ENCODE measurements at regions not wholly inside any gene's neighbourhood (a gene's known extent, or its start where the extent isn't known, plus 50 kb on each side); places are given as distances from the start of the nearest gene placed in this dataset.

DNA sequence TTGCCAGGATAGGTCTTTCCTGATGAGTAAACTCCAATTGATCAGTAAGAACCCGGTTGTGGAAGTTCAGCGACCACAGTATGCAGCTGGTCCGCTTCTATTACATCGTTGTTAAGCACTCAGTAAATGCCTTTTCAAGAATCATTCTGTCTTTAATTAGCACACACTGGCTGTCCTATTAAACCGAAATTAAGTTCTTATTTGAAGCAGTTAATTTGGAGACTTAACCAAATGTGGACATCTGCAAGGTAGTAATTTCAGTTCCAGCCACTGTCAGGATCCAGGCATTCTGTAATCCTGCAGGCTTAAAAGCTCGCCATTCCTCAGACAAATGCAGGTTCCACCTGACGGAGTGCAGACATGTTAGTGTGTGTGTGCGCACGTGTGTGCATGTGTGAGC lies 254.6 kb downstream of the IRX2 start:
- no peak for DNase-seq

GRCh38 chr5:2496126-2496525 lies 255.4 kb downstream of the IRX2 start:
- DNase-seq, result no peak

DNA sequence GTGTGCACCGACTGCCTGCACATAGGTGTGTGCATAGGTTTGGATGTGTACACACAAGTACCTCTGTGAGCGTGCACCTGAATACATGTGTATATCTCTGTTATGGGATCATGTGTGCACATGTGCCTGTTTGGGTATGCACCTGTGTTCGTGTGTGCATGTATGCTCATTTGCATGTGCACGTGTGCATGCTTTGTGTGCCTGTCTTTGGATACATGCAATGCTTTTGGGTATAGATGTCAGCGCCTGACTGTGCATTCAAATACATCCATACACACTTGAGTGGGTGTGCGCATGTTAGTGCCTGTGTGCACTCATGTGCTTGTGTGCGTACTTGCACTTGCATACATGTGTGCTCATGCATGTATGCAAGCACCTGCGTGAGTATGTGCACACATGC lies 258.1 kb downstream of the IRX2 start:
- DNase-seq, result no peak

DNA sequence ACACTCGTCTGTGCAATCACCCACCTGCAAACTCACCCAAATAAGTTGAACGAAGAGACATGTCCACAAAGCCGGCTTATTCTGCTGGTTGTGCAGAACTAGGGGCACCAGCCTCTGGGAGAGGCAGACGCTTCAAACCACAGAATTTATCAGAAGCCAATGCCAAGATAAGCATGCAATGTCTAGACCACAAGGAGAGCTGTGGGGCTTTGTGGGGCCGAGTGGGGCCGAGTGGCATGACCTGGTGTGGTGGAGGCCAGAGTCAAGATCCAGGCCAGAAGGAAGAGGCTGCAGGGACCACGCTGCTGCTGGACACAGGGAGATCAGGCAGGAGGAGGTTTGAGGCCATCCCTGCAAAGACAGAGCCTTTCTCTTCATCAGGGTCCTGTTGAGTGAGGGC lies 259.0 kb downstream of the IRX2 start:
- DNase-seq, result no peak

DNA sequence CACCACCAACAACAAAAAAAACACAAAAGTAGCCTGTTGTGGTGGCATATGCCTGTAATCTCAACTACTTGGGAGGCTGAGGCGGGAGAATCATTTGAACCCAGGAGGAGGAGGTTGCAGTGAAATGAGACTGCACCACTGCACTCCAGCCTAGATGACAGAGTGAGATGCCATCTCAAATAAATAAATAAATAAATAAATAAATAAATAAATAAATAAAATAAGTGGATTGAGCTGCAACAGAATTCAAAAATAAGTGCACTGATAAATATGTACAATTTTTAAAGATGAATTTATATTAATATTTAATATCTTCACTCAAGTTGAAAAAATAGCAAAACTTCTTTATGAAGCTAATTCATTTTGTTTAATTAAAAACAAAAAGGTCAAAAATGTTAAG lies 259.6 kb downstream of the IRX2 start:
- DNase-seq, result no peak

- no peak for DNase-seq
Observed at GRCh38 chr5:2489306-2489705, 262.2 kb downstream of the IRX2 start.

DNA sequence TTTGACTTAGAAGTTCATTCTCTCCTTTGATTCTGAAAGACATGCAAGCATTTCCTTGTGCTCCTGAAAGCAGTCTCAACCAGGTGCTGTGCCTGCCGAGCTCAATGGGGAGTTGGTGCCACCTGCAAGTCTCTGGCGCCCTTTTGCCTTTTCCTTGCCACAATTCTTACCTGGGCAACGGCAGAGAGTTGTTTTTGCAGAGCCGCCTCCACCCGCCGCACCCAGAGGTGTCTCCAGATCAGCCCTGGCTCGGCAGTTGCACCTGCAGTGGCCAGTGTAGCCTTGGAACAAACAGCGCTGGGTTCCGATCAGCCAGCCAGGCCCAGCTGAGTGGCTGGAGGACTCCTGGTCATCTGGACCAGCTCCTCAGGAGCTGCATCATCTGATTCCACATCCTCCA lies 262.9 kb downstream of the IRX2 start:
- no peak for DNase-seq

GRCh38 chr5:2487152-2487763 lies 264.2 kb downstream of the IRX2 start:
- DNase-seq, result no peak

DNA sequence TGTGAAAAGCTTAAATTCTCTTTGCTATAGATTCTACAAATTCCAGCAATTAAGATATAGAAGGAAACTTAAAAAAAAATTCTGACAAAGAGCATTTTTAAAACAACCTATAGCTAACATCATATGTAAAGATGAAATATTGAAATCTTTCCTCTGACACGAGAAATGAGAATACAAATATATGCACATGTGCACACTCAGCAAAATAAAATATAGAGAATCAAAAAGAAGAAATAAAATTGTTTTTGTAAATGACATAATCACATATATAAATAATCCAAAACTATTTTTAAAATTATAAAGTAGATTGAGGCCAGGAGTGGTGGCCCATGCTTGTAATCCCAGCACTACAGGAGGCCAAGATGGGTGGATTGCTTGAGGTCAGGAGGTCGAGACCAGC lies 265.1 kb downstream of the IRX2 start:
- no peak for DNase-seq

- DNase-seq, result no peak
Observed at GRCh38 chr5:2482778-2483177, 268.7 kb downstream of the IRX2 start.

- no peak for DNase-seq
Observed at GRCh38 chr5:2480871-2481270, 270.6 kb downstream of the IRX2 start.

GRCh38 chr5:2475902-2476301 lies 275.6 kb downstream of the IRX2 start:
- no peak for DNase-seq

DNA sequence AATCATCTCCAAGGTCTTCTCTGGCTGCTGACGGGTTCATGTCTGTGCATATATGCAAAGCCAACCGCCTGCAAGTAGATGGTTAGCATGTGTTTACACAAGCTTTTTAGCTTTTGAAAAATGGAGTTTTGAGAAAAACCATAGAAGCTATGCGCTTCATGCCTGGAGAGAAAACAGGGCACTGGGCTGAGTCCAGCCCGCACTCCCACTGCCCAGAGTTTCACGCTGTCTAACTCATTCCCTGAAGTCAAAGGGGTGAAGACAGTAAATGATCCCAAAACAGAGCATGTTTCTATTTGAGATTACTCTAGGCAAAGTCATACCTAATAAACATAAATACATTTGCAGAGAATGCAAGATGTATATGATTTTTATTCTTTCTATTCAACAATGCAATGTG lies 278.8 kb downstream of the IRX2 start:
- no peak for DNase-seq

DNA sequence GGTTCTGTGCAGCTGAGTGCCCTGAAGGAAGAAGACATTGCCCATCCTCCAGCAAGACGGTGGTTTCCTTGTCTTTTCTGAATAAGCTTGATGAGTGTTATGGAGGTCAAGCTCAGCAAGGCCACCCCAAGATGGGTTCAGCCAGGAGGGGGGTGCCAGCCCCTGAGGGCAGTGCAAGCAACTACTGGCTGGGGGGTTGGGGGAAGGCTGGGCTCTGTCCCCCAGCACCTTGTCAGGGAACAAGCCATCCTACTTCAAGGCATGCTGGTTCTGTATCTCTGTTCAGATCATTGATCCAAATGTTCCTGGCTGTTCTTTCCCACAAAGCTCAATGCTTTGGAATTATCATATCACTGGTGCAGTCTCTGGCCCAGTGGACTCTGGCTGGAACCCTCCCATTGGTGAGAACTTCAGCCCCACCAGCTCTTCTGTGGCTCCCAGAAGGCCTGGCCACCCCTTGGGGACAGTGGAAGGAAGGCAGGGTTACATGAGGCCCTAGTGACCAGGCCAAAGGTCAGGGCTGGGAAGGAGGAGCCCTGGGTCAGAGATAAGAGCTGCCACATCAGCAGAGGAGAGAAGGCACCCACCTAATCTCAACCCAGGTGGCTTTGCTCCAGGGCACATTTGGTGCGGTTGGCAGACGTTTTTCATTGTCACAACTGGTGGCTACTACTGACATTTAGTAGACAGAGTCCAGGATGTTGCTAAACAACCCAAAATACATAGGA lies 280.2 kb downstream of the IRX2 start:
- no peak for DNase-seq

GRCh38 chr5:2466966-2467365 lies 284.5 kb downstream of the IRX2 start:
- DNase-seq, result no peak

- DNase-seq, result no peak
Observed at GRCh38 chr5:2465383-2465782, 286.1 kb downstream of the IRX2 start.

DNA sequence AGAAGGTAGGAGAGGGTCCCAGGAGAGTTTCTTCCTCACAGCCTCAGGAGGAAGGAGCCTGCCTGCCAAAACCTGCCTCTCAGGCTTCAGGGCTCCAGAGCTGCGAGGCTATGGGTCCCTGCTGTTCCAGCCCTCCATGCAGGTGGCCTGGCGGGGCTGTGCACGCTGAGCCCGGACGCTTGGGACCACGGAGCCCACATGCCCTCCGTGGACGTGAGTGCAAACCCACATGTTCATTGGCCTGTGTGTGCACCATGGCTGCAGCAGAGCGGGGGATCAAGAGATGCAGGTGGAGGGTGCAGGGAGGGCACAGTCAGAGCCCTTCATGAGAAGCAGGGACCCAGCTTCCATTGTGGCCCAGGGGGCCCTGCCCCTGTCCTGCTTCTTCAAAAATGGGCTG lies 287.3 kb downstream of the IRX2 start:
- DNase-seq, result no peak

DNA sequence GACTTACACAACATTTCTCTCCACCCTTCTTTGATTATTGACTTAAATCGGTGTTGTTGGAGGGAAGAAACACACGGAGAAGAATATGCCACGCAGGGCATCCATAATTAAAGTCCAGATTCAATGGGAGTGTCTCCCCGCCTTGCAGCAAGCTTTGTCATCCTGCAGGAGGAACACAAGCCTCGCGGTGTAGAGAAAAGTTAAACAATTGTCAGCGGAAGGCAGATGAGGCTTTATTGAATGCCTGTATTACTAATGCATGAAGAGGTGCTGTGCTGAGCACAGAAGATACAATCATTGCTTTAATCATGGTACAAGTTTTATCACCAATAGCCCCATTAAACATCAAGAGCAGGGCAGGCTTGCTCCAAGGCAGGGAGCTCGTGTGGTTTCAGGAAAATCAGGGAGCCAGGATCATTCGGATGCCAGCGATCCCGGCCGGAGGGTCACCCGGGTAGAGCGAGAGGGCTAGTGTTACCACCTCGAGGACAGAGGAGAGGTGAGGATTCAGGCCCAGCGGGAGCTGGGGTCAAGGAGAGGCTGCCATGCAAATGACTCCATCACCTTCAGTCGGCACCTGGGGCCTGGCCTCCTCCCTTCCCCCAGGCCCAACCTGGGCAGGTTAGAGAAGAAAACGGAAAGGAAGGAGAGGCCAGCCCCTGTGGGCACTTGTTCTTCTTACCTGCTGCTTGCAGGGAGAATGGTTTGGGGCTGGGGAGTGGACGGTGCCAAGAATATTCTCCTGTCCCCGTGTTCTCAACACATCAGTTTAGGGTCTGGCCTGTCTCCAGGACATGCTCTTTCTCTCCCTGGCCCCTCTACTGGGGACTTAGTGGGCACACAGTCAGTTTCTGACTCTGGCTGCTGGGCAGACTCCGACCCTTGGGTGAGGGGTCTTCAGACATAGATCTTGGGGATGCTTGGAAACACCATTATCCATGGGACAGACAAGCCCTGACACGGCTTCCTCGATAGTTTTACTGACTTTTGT lies 289.5 kb downstream of the IRX2 start:
- DNase-seq, result no peak

- DNase-seq, result no peak
Observed at GRCh38 chr5:2460098-2460497, 291.4 kb downstream of the IRX2 start.

DNA sequence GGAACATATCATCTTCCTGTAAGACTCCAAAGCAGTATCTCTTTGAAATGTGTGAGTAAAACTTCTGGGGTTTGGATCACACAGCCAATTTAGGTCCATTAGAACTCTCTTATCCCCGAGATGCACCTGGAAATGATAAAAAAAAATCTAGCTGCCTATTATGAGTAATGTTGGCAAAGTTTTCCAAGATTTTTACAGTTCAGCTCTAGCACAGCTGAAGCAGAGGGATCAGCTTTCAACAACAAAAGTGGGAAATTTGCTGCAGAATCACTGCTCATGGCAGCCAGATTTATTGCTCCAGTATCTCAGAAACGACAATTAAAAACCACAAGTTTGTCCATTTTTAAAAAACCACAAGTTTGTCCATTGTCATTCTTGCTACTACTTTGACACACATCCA lies 292.2 kb downstream of the IRX2 start:
- DNase-seq, result no peak

DNA sequence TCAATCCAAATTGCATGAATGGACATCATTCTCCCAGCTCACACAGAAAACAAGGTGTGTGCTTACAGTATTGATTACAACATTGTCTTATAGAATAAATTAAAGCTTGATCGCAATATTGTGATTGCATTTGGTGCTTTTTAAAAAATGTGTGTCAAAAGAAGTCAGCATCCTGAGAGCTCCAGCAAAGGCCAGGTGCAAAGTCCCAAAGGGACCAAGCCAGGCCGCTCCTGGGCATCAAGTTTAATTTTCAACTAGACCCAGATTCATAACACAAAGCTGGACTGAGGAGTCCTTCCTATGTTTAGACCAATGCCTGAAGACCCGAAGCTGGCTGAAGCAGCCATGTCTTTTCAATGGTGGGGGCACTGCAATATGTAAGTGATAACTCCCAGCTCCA lies 295.6 kb downstream of the IRX2 start:
- no peak for DNase-seq

DNA sequence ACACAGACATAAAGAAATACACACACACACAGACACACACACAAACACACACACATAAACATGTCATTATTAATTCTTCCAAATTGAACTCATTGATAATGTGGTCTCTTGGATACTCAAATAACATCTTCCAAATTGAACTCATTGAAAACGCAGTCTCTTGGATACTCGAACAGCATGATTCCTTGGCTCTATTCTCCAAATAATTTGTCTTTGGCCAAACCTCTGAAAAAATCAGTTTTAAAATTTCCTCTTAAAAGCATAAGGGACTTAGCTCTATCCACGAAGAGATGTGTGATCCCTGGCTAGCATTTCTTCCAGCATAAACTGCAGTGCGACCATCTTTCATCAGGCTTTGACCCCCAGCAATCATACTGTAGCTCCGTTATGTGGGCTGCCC lies 296.6 kb downstream of the IRX2 start:
- DNase-seq, result no peak
